Stimulated activated naive CD8-positive, alpha-beta T cell treated with anti-CD3 and anti-CD28 coated beads, Interleukin-15, Interleukin-2, amounts not matched to agents 100 U/mL and 50 U/mL, for 24 hours (primary cell): ENCODE measurements at regions not wholly inside any gene's neighbourhood (a gene's known extent, or its start where the extent isn't known, plus 50 kb on each side); places are given as distances from the start of the nearest gene placed in this dataset.

Source experiments
- ATAC-seq: fragments of 150-1000 bp; cut with Tn5 transposase; one replicate; pipeline ENCODE4 v1.10.0; 2021
- DNase-seq: peaks from one replicate; pipeline ENCODE4 v3.0.0; 2021

GRCh38 chr2:196224756-196225155 lies 53.4 kb upstream of the STK17B start:
- no peak for ATAC-seq
- no peak for DNase-seq

DNA sequence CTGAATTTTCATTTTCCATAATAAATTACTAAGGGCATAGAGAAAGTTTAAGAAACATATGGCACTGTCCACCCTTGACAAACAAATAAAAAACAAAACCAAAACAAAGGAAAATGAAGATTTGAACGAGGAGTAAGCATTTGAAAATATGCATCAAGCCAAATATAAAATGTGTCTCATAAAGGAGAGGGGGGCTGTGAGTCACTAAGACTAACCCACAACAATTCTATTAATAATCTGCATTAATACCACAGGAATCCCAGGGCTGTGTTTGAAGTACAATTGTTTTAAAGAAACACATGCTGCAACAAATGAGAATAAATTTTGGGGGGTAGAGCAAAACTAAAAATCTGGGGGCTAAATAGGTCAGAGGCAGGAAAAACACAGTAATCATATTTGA lies 53.8 kb upstream of the STK17B start:
- no peak for ATAC-seq
- DNase-seq: no peak

GRCh38 chr2:196226058-196226706 lies 54.8 kb upstream of the STK17B start:
- peak; percentile 59 for ATAC-seq
- DNase-seq: no peak

DNA sequence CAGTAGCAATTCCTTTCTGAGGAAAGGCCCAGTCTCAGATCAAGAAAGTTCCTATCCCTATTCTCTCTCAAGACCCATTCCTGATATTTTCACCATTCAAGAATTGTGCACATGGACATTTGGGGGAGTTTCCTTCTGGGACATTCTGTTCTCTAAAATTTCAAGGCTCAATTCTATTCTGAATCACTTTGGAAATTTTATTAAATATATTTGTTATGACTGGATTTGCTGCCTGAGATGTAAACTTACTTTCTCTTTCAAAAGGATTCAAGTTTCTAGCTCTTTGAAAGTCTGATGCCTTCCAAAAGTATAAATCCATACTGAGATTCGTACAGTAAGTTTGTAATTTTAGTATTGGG lies 55.3 kb upstream of the STK17B start:
- DNase-seq (no peak), ATAC-seq (no peak)

GRCh38 chr2:196229013-196229412 lies 57.6 kb upstream of the STK17B start:
- ATAC-seq: no peak

DNA sequence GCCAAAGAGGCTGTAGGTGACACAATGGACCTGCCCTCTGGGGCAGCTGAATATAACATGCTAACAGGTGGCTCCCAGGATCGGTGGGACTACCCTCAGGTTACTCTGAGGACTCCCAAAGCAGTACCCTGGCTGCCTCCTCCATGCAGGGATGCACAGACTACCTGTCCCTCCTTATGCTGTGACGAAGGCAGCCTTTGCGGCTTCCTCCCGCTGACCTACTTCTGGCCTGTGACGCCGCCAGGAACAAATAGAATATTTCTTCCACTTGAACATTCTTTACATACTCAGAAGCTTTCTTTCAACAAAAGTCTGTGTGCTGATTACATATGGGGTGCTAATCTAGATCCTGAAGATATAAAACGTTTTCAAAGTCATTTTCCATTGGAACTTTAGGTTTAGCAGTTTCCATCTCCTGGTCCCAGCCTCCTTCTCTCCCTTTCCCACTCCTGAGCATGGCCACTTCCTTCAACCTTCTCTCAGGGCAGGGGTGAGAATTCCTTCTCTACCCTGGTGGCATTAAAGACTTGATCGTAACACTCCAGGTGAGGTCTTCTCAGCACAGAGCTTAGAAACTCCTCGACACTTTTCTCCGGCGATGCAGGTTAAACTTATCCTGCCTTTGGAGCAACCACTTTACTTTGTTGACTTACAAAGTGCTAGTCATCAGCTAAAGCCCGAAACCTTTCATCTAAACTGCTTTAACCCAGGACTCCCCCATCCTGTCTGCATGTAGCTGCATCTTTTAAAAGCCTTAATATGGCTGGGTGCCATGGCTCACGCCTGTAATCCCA lies 58.9 kb upstream of the STK17B start:
- DNase-seq (peak; percentile 66), ATAC-seq (peak; percentile 50)

More at GRCh38 chr2:196229013-196229412, 57.6 kb upstream of the STK17B start:
- no peak for DNase-seq

GRCh38 chr2:196233021-196233804 lies 61.8 kb upstream of the STK17B start:
- ATAC-seq (no peak), DNase-seq (no peak)

DNA sequence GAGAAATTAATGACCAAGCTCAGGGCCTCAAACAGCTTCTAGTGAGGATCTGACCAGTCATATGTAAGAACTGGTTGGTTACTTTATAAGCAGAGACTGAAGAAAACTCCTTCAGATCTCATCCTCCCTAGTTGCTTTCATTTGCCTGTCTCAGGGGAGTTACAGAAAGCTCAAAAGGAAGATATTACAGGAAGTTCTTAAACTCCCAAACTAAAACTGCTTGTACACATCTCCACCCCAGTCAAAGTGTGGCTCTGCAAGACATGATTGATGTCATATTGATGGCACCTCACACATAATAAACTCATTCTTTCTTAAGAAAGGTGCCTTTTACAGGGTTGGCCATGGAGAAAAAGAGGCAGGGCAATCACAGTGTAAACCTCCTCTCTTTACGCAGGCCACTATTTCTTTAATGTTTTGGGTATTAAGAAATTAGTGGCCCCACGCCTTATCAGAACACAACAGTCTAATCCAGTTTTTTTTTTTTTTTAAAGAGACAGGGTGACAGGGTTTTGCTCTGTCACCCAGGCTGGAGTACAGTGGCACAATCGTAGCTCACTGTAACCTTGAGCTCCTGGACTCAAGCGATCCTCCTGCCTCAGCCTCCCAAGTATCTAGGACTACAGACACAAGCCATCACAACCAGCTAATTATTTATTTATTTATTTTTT lies 62.6 kb upstream of the STK17B start:
- peak; percentile 25 for ATAC-seq
- DNase-seq: no peak

DNA sequence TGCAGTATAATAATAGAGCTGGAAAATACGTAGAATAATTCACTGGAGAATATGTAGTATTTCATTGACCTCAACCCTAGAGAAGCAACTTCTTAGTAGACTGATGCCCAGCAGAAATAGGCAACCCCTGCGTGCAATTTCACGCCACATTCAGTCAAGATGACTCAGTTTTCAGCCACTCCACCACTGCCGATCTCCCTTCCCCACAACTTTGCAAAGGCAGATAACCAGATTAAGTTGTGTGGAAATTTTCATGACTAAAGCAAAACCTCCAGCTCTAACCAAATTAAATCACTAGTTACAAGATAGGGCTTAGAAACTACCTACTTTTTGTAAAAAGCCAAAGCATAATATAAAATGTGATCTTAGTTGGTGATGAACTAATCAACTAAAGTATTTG lies 63.3 kb upstream of the STK17B start:
- peak; percentile 65 for DNase-seq
- ATAC-seq: peak; percentile 75

DNA sequence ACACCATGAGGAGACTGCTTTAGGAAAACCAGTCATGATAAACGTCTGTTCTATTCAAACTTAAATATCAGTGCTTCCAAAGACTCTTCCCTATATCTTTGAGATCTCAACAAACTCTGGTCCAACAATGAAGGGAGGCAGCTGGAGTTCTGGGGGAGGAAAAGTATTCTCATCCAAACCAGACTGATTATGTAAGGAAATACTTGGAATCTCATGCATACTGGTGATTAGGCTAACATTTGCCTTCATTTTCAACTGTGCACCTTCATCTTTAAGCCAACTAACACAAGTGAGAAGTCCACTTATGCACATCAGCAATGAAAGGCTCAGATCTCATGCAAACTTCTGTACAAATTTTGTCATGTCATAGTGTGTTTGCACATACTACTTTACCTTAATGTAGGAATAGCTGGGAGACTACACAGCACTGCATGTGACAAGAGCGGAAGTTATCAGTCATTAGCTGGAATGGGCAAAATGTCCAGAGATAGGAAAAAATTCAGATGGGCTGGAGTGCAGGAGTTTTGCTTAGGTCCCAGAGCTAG lies 67.5 kb upstream of the STK17B start:
- DNase-seq (no peak), ATAC-seq (no peak)

DNA sequence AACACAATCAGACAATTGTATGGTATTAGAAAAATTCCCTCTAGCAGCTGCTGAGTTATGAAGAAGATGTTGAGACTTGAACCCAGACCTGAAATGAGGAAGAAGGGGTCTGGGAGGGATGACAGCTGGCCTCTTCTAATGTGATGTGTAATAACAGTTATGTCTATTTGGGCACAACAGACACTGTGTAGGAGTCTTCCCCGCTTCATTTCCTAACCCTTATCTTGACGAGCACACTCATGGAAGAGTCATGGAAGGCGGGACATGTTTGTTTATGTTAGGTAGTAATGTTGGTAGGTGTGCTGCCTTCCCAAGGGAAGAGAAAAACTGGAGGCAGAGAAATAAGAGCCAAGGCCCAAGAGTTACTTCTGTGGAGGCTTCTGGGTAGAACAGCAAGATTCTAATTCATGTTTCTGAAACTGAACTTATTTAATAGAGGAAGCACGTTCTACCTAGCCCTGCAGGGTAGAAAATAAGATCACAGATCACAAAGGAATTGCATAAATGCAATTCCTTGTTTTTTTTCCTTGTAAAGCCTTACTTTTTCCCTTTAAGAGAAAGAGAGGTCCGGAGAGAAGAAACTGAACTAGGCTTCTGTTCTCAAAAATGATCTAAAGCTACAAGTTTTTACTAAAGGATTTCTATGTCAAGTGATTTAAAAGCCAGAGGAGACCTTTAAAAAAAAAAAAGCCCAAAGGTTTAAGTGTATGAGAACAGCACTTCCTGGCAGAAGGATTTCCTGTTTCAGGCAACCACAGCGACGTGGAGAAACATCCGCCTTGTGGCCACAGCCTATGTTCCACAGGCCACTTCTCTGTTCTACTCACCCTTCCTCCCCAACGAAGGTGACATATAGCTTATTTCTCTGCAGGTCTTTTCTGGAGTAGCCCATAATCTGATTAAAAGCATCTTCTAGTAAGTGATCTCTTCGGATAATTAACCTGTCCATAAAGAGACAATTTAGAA lies 68.5 kb upstream of the STK17B start:
- DNase-seq (peak; percentile 82), ATAC-seq (peak; percentile 65)

GRCh38 chr2:196241175-196241574 lies 69.8 kb upstream of the STK17B start:
- ATAC-seq (no peak), DNase-seq (no peak)

- peak; percentile 85 for ATAC-seq
Observed at GRCh38 chr2:196242131-196242620, 70.8 kb upstream of the STK17B start.

GRCh38 chr2:196244516-196244915 lies 73.1 kb upstream of the STK17B start:
- ATAC-seq (no peak), DNase-seq (no peak)

More at GRCh38 chr2:196242131-196242620, 70.8 kb upstream of the STK17B start:
- no peak for DNase-seq

DNA sequence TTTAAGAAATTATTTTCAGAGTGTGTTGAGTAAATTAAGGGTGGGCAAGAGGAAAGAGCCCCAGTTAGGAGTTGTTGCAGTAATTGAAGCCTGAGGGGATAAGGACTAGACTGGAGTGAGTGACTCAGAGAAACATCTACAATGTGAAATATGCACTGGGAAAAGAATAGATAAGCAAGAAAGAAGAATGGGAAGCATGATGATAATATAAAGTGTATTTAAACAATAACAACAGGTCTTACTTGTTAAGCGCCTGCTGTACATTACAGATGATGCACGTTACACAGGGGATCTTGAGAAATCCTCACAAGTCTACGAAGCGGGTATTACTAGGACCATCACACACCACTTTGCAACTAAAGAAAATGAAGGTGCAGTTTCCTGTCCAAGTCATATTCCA lies 73.6 kb upstream of the STK17B start:
- no peak for DNase-seq
- ATAC-seq: no peak

DNA sequence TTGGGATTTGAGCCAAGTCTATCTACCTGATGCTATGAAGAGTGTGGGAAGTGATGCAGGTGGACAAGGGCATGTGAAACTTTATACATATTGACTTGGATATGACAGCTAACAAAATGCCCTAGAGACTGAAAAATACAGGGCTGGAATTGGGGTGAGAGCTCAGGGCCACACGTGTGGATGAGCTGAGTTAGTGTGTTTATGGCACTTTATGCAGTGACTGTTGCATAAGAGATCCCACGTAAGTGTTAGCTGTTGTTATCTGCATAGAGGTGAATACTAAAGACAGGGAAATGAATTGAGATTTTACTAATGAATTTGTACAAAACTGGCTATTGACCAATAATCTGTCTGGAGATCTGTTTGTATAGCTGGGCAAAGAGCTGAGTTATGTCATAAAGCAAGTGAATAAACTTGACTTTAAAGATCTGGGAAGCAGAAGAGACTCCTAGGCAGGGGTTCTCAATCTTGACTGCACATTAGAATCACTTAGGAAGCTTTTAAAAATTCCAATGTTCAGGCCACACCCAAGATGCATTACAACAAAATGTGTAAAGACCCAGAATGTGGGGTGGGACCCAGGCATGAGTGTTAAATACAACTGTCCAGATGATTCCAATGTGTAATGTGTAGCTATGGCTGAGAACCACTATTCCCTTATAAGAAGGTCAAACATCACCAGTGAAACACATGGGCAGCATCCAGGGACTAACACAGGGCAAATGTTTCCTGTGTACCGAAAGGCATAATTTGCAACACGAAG lies 74.2 kb upstream of the STK17B start:
- ATAC-seq (no peak), DNase-seq (no peak)

- ATAC-seq: no peak
Observed at GRCh38 chr2:196247114-196247975, 76.0 kb upstream of the STK17B start.

DNA sequence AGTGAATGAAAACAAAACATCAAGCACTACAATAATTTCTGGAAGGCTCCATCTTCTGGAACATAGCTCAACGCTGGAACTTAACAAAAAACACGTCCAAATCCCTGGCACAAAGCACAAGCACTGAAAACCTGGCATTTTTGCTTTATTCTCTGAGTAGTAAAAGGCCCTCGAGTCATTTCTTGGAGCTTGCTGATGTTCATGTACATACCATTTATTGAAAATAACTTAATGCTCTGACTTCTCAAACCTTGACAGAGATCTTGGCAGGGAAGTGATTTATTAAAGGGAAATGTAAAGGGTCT lies 76.5 kb upstream of the STK17B start:
- ATAC-seq: no peak
- no peak for DNase-seq

More at GRCh38 chr2:196247114-196247975, 76.0 kb upstream of the STK17B start:
- no peak for DNase-seq

GRCh38 chr2:196248467-196249094 lies 77.2 kb upstream of the STK17B start:
- no peak for ATAC-seq
- no peak for DNase-seq
